RWPE1 (cell line): ENCODE measurements at regions not wholly inside any gene's neighbourhood (a gene's known extent, or its start where the extent isn't known, plus 50 kb on each side); places are given as distances from the start of the nearest gene placed in this dataset.

ENCODE experiments used
- CTCF ChIA-PET: fragments of 350-600 bp; sonication (Branson Sonifier 250); formaldehyde crosslinking; extraction: SDS; loops from one replicate; lab custom pipeline; 2021; lab: Yijun Ruan, JAX
- POLR2A ChIA-PET: fragments of 400-600 bp; formaldehyde crosslinking; extraction: SDS; loops from one replicate; lab custom pipeline; 2020; ENCODE audit warnings: antibody characterized with exemption; ENCODE audit not compliant: low non-redundant PET; lab: Yijun Ruan, JAX
- DNase-seq: peaks from one replicate; pipeline ENCODE4 v3.0.0; 2012; ENCODE audit warnings: low spot score
- H3K27ac ChIP-seq: fragments of 450-650 bp; 2 replicates; pipeline ENCODE4 v1.5.1; 2017
- TF ChIP-seq, protein P1 (sequence below): fragments of 450-650 bp; conservative IDR thresholded peaks from 2 replicates; pipeline ENCODE4 v1.5.1; 2017; ENCODE audit warnings: low read depth, mild to moderate bottlenecking

DNA sequence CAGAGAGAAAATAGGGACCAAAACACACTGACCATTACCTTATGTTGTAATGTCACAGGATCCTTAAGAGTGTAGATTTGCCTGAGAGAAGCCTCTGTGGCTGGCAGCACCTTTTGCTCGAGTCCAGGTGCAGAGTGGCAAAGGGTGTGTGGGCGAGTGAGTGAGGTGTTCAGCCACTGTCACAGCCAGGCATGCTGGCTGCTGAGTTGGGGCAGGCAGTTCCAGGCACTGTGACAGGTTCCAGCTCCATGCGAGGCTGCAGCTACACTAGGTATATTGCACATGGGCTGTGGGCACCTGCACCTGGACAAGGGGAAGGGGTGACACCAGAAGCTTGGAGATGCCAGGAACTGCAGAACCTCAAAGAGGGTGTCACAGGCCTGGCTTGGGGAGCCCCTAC is 1370.4 kb upstream of the PRMT6 start:
- TF ChIP-seq, protein P1, sequence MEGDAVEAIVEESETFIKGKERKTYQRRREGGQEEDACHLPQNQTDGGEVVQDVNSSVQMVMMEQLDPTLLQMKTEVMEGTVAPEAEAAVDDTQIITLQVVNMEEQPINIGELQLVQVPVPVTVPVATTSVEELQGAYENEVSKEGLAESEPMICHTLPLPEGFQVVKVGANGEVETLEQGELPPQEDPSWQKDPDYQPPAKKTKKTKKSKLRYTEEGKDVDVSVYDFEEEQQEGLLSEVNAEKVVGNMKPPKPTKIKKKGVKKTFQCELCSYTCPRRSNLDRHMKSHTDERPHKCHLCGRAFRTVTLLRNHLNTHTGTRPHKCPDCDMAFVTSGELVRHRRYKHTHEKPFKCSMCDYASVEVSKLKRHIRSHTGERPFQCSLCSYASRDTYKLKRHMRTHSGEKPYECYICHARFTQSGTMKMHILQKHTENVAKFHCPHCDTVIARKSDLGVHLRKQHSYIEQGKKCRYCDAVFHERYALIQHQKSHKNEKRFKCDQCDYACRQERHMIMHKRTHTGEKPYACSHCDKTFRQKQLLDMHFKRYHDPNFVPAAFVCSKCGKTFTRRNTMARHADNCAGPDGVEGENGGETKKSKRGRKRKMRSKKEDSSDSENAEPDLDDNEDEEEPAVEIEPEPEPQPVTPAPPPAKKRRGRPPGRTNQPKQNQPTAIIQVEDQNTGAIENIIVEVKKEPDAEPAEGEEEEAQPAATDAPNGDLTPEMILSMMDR, result no peak
- no peak for DNase-seq
- ChIA-PET CTCF (no interaction called here), POLR2A (no interaction called here)
- no peak overlapping the region for H3K27ac ChIP-seq

DNA sequence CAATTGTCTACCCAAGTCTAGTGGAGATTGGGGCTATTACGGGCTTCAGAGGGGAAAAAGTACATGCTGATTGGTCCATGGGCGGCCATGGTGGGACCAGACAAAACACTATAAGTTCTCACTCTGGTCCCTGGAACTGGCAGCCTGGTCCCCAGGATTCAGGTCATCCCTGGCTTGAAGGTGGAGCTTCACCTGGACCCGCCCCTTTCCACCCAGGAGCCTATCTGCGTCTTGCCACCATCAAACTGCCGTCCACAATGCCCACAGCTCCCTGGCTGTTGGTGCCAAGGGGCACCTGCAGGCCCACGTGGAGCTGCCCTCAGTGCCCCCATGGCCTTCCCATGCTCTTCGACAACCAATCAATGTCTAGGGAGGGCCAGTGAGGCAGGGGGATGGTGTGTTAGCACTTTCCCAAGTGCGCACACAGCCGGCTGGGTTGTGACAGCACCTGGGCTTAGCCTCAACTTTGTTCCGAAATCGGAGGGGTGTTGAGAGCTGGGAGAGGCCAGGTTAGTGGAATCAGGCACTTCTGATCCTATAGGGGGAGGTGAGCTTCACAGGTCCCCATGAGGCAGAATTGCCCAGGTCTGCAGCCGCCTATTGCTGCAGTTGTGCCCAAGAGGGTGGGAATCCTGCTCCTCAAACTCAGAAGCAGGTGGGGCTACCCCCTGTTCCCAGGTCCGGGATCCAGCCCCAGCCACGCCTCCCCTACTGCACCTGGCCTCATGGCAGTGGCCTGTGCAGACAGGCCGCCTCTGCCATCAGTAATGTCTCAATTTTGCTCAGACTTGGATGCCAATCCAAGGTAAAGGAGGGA is 1369.4 kb upstream of the PRMT6 start:
- H3K27ac ChIP-seq, result no peak overlapping the region
- ChIA-PET POLR2A (no interaction called here), CTCF (no interaction called here)
- TF ChIP-seq, protein P1, result no peak
- no peak for DNase-seq

DNA sequence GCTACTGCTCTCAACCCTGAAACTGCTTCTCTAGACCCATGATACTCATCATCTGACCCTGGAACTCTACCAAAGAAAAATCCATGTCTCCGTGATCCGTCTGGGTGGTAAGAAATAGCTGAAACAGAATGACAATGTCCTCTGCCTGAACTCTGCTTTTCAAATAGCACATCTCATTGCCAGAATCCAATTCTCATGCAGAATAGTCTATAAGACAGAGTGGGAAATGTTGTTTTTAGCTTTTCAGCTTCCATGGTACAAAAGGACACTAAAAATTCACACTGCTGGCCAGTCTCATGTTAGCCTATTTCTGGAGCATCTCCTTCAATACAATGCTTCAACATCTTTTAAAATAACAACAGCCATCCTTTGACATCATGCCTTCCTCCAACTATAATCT is 1355.8 kb upstream of the PRMT6 start:
- CTCF ChIA-PET, result no interaction called here
- H3K27ac ChIP-seq, result no peak overlapping the region
- POLR2A ChIA-PET, result no interaction called here
- DNase-seq, result no peak
- TF ChIP-seq, protein P1, result no peak

DNA sequence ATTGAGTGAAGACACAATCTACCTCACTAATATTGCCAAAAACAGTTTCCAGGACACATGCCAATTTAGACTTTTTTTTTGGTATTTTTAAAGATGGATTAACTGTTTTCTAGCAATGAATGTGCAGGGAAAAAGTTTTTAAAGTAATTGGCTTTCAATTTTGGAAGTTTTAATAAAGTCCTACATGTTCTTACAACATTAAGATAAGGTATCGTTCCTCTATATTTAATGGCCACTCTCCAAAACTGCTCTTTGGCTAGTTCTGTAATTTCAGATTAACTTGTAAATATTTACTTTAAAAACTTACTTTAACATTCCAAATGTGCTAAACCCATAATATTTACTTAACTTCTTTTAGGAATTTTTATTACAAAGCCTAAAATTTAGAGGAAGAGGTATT is 1332.2 kb upstream of the PRMT6 start:
- DNase-seq, result no peak
- POLR2A ChIA-PET, result no interaction called here
- no peak overlapping the region for H3K27ac ChIP-seq
- CTCF ChIA-PET, result no interaction called here
- TF ChIP-seq, protein P1, result no peak

DNA sequence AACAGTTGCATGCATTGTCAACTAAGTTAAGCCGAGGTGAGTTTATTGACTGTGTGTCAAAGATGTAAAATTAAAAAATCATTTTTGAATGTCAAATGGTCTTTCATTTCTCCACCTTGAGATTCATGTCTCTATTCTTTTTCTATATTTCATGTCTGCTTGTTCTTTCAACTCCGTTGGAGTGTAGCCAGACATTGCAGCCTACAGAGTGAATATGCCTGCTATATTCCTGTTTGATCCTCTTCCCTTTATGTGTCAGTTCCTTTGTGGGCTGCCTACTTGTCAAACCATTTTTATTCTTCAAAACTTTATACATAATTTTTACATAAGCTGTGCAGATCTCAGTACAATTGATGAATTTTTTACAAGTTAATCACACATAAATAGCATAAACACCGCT is 1325.8 kb upstream of the PRMT6 start:
- no peak for DNase-seq
- POLR2A ChIA-PET, result no interaction called here
- TF ChIP-seq, protein P1, result no peak
- no peak overlapping the region for H3K27ac ChIP-seq
- CTCF ChIA-PET, result no interaction called here

DNA sequence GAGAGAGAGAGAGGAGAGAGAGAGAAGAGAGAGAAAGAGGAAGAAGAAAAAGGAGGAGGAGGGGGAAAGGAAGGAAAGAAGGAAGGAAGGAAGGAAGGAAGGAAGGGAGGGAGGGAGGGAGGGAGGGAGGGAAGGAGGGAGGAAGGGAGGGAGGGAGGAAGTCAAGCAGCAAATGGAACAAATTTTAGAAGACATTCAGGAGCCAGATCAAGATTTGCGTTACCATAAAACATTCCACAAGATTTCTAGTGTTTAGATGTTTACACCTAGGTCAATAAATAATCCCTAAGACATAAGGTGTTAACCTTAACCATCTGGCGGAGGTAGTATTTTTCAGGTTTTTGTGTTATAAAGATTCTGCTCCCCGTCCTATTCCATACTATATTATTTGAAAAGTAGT is 1320.1 kb upstream of the PRMT6 start:
- no peak overlapping the region for H3K27ac ChIP-seq
- TF ChIP-seq, protein P1, result no peak
- no peak for DNase-seq
- ChIA-PET POLR2A (no interaction called here), CTCF (no interaction called here)
